Spleen (tissue), 7 donors: ENCODE measurements at regions not wholly inside any gene's neighbourhood (a gene's known extent, or its start where the extent isn't known, plus 50 kb on each side); places are given as distances from the start of the nearest gene placed in this dataset.

Experiments used
- POLR2A ChIP-seq, 3 donors: fragments of 450-650 bp; IDR thresholded peaks; one replicate each; pipeline ENCODE4 v1.5.1; 2017; ENCODE audit warnings: antibody characterized with exemption in 3 of 3, mild to moderate bottlenecking in 1 of 3
- POLR2AphosphoS5 ChIP-seq, 3 donors: sonication (generic); formaldehyde crosslinking; IDR thresholded peaks; one replicate each; pipeline ENCODE4 v1.5.1; 2017; ENCODE audit warnings: antibody characterized with exemption in 3 of 3
- TF ChIP-seq, protein P1 (sequence below), 11 experiments: fragments of 200-600 bp in 7 of 11; fragments of 450-650 bp in 4 of 11; sonication (generic) in 4 of 11; IDR thresholded peaks in 8 of 11; conservative IDR thresholded peaks in 3 of 11; 1 replicate in 7 of 11; 2 replicates in 4 of 11; pipeline versions ENCODE4 v1.4.0 to v1.8.0; 2016 to 2021; ENCODE audit warnings: antibody characterized with exemption in 11 of 11, inconsistent platforms in 4 of 11, mild to moderate bottlenecking in 1 of 11
- donor health status: DM: no; HTN: no; CAD: no; lungs with moderate emphysema.
- donor health status: DM: no; HTN: no; CAD: no.
- donor health status: DM: no; HTN: no; CAD: no.

GRCh38 chr7:110148054-110148453 lies 942.9 kb upstream of the LRRN3 start:
- no peak for TF ChIP-seq POLR2A (IDR thresholded peaks at IDR 0.05)
- TF ChIP-seq, protein P1, sequence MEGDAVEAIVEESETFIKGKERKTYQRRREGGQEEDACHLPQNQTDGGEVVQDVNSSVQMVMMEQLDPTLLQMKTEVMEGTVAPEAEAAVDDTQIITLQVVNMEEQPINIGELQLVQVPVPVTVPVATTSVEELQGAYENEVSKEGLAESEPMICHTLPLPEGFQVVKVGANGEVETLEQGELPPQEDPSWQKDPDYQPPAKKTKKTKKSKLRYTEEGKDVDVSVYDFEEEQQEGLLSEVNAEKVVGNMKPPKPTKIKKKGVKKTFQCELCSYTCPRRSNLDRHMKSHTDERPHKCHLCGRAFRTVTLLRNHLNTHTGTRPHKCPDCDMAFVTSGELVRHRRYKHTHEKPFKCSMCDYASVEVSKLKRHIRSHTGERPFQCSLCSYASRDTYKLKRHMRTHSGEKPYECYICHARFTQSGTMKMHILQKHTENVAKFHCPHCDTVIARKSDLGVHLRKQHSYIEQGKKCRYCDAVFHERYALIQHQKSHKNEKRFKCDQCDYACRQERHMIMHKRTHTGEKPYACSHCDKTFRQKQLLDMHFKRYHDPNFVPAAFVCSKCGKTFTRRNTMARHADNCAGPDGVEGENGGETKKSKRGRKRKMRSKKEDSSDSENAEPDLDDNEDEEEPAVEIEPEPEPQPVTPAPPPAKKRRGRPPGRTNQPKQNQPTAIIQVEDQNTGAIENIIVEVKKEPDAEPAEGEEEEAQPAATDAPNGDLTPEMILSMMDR (IDR thresholded peaks at IDR 0.05 in 8 of 11, conservative IDR thresholded peaks at IDR 0.05 in 3 of 11): no peak
- TF ChIP-seq POLR2AphosphoS5 (IDR thresholded peaks at IDR 0.05): no peak
